Mesothelial cell of epicardium (in vitro differentiated cells): ENCODE measurements at regions not wholly inside any gene's neighbourhood (a gene's known extent, or its start where the extent isn't known, plus 50 kb on each side); places are given as distances from the start of the nearest gene placed in this dataset.
A peak's percentile ranks its signal among the peaks of the same experiment; 100 is the strongest.

Source experiments
- DNase-seq, 2 experiments: peaks; one replicate each; pipeline ENCODE4 v3.0.0; 2021; ENCODE audit warnings: low spot score in 2 of 2; ENCODE audit not compliant: unreplicated experiment in 2 of 2
- H3K27ac Mint-ChIP-seq: 2 replicates; pipeline ENCODE4 v1.8.0; 2021; ENCODE audit warnings: mixed read lengths
- H3K27me3 Mint-ChIP-seq: 2 replicates; pipeline ENCODE4 v1.8.0; 2021; ENCODE audit warnings: low read depth, mixed read lengths
- H3K36me3 Mint-ChIP-seq: 2 replicates; pipeline ENCODE4 v1.8.0; 2021; ENCODE audit warnings: mixed read lengths
- H3K4me1 Mint-ChIP-seq: 2 replicates; pipeline ENCODE4 v1.8.0; 2021; ENCODE audit warnings: mixed read lengths
- H3K4me3 Mint-ChIP-seq: 2 replicates; pipeline ENCODE4 v1.8.0; 2021; ENCODE audit warnings: mild to moderate bottlenecking, moderate library complexity, mixed read lengths
- H3K9me3 Mint-ChIP-seq: 2 replicates; pipeline ENCODE4 v1.8.0; 2021; ENCODE audit warnings: mixed read lengths
- TF ChIP-seq, protein P1 (sequence below): fragments of 200-600 bp; sonication (generic); IDR thresholded peaks from one replicate; pipeline ENCODE4 v1.5.0; 2021; ENCODE audit warnings: antibody characterized with exemption; ENCODE audit not compliant: unreplicated experiment

DNA sequence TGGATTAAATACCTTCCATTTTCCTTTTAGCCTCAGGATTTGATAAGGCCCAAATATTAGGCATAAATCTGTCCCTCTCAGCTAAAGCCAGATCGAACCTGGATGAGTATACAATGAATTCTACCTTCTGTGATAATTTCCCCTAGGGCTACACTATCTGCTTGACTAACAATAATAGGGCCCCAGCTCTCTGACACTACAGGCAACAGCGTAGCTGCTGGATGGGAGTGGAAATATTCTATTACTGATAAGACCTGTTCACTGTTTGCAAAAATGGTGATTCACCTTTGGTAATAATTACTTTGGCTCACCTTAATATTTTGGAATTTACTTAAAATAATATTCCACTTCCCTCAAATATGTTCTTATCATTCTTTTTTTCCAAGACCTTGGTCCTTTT lies 644.2 kb upstream of the SEMA6A start:
- Mint-ChIP-seq H3K27me3 (no peaks in the 10 kb centered on the region), H3K9me3 (peaks cover 8% of the 10 kb centered on the region), H3K36me3 (no peaks in the 10 kb centered on the region), H3K27ac (no peak overlapping the region), H3K4me3 (no peak overlapping the region), H3K4me1 (peaks cover 10% of the 10 kb centered on the region)
- DNase-seq, result no peak
- TF ChIP-seq, protein P1, sequence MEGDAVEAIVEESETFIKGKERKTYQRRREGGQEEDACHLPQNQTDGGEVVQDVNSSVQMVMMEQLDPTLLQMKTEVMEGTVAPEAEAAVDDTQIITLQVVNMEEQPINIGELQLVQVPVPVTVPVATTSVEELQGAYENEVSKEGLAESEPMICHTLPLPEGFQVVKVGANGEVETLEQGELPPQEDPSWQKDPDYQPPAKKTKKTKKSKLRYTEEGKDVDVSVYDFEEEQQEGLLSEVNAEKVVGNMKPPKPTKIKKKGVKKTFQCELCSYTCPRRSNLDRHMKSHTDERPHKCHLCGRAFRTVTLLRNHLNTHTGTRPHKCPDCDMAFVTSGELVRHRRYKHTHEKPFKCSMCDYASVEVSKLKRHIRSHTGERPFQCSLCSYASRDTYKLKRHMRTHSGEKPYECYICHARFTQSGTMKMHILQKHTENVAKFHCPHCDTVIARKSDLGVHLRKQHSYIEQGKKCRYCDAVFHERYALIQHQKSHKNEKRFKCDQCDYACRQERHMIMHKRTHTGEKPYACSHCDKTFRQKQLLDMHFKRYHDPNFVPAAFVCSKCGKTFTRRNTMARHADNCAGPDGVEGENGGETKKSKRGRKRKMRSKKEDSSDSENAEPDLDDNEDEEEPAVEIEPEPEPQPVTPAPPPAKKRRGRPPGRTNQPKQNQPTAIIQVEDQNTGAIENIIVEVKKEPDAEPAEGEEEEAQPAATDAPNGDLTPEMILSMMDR, result no peak

DNA sequence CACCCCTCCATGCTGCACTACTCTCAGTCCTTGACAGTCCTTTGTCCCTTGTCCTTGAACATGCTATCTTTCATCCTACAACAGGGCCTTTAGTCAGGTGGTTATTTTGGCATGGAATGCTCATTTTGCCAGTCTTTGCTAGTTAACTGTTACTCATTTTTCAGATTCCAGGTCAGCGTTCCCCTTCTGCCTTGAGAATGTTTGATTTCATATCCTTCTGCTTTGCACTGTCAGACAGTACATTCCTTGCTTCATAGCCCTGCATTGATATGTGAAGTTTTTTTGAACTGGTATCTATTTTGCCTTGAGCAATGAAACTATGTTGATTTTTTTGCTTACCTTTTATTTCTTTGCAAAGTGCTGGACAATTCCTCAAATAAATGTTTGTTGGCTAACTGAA lies 638.2 kb upstream of the SEMA6A start:
- DNase-seq, result no peak
- Mint-ChIP-seq H3K27ac (peak overlapping the region; percentile 29), H3K4me1 (peaks cover 28% of the 10 kb centered on the region), H3K27me3 (no peaks in the 10 kb centered on the region), H3K36me3 (no peaks in the 10 kb centered on the region), H3K4me3 (no peak overlapping the region), H3K9me3 (peaks cover 8% of the 10 kb centered on the region)
- TF ChIP-seq, protein P1, result no peak

- Mint-ChIP-seq H3K27ac (no peak overlapping the region), H3K36me3 (no peaks in the 10 kb centered on the region)
Observed at GRCh38 chr5:117210796-117211195, 636.2 kb upstream of the SEMA6A start.

GRCh38 chr5:117209479-117209878 lies 634.9 kb upstream of the SEMA6A start:
- TF ChIP-seq, protein P1, result no peak
- Mint-ChIP-seq H3K4me1 (peaks cover 48% of the 10 kb centered on the region), H3K27me3 (no peaks in the 10 kb centered on the region), H3K9me3 (peaks cover 8% of the 10 kb centered on the region), H3K36me3 (no peaks in the 10 kb centered on the region), H3K27ac (no peak overlapping the region), H3K4me3 (no peak overlapping the region)
- no peak for DNase-seq

More at GRCh38 chr5:117210796-117211195, 636.2 kb upstream of the SEMA6A start:
- no peak for DNase-seq
- Mint-ChIP-seq H3K27me3 (no peaks in the 10 kb centered on the region), H3K4me3 (no peak overlapping the region), H3K9me3 (peaks cover 8% of the 10 kb centered on the region), H3K4me1 (peaks cover 36% of the 10 kb centered on the region)
- TF ChIP-seq, protein P1, result no peak

DNA sequence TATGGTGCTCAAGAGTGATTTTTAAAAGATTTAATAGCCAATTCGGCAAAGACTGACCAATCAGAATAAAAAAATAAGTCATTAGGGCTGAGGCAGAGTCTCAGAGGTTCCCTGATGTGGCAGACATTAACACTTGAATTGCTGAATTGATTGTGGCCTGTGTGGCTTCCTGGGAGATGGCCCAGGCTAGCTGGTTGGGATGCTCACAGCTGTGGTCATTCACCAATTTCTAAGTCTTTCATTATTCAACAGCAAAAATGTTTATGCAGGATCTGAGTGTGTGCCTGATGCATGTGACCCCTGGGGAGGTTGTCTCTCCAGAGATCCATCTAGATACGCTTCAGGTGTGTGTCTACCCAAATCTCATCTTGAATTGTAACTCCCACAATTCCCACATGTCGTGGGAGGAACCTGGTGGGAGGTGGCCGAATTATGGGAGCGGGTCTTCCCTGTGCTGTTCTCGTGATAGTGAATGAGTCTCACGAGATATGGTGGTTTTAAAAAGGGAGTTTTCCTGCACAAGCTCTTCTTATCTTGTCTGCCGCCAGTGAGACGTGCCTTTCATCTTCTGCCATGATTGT lies 632.6 kb upstream of the SEMA6A start:
- Mint-ChIP-seq H3K4me3 (no peak overlapping the region), H3K27me3 (no peaks in the 10 kb centered on the region), H3K27ac (no peak overlapping the region), H3K4me1 (peaks cover 41% of the 10 kb centered on the region), H3K9me3 (peaks cover 8% of the 10 kb centered on the region), H3K36me3 (no peaks in the 10 kb centered on the region)
- DNase-seq, result no peak
- TF ChIP-seq, protein P1, result no peak

DNA sequence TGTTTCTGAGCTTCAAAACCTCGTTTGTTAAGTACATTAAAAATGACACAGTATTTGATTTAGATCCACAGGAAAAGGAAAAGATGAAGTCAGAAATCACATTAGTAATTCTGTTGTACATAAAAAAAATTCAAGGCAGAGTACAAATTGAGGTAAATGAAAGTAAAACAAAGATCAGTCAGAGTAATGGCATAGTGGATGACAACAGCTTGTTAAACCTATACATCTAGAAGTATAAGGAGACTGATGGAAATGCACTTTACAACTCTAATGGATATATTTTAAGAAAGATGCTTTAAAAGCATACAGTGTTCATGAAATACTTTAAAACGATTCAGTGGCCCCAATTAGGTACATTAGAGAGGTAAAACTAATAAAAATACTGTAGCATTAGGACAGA lies 631.3 kb upstream of the SEMA6A start:
- Mint-ChIP-seq H3K9me3 (peaks cover 8% of the 10 kb centered on the region), H3K4me3 (no peak overlapping the region), H3K27me3 (no peaks in the 10 kb centered on the region), H3K36me3 (no peaks in the 10 kb centered on the region), H3K4me1 (peaks cover 35% of the 10 kb centered on the region), H3K27ac (no peak overlapping the region)
- TF ChIP-seq, protein P1, result no peak
- DNase-seq, result no peak
